Activated CD4-positive, CD25-positive, alpha-beta regulatory T cell (primary cell): ENCODE measurements at regions not wholly inside any gene's neighbourhood (a gene's known extent, or its start where the extent isn't known, plus 50 kb on each side); places are given as distances from the start of the nearest gene placed in this dataset.

Experiments
- DNase-seq, 4 experiments: peaks; one replicate each; lab custom pipeline; 2025; lab: John Stamatoyannopoulos, UW

GRCh38 chr12:92535961-92536360 lies 166.8 kb upstream of the PLEKHG7 start:
- DNase-seq: no peak

- no peak for DNase-seq
Measured at GRCh38 chr12:92533280-92533890, 169.4 kb upstream of the PLEKHG7 start.

GRCh38 chr12:92530706-92531105 lies 172.1 kb upstream of the PLEKHG7 start:
- DNase-seq: no peak

GRCh38 chr12:92529944-92530343 lies 172.8 kb upstream of the PLEKHG7 start:
- DNase-seq: no peak

- DNase-seq: no peak
Measured at GRCh38 chr12:92528586-92528985, 174.2 kb upstream of the PLEKHG7 start.

- no peak for DNase-seq
Measured at GRCh38 chr12:92528097-92528496, 174.7 kb upstream of the PLEKHG7 start.

- no peak for DNase-seq
Measured at GRCh38 chr12:92524489-92524888, 178.3 kb upstream of the PLEKHG7 start.

GRCh38 chr12:92520511-92520910 lies 182.3 kb upstream of the PLEKHG7 start:
- no peak for DNase-seq

- DNase-seq: no peak
Measured at GRCh38 chr12:92519284-92519683, 183.5 kb upstream of the PLEKHG7 start.

- no peak for DNase-seq
Measured at GRCh38 chr12:92518071-92518470, 184.7 kb upstream of the PLEKHG7 start.

- DNase-seq: no peak
Measured at GRCh38 chr12:92516277-92516600, 186.6 kb upstream of the PLEKHG7 start.

- no peak for DNase-seq
Measured at GRCh38 chr12:92513231-92513730, 189.5 kb upstream of the PLEKHG7 start.

- no peak for DNase-seq
Measured at GRCh38 chr12:92511786-92512185, 191.0 kb upstream of the PLEKHG7 start.

GRCh38 chr12:92509156-92509738 lies 193.5 kb upstream of the PLEKHG7 start:
- no peak for DNase-seq

GRCh38 chr12:92506891-92507290 lies 195.9 kb upstream of the PLEKHG7 start:
- DNase-seq: no peak

GRCh38 chr12:92506460-92506859 lies 196.3 kb upstream of the PLEKHG7 start:
- DNase-seq: no peak

GRCh38 chr12:92505254-92506231 lies 197.2 kb upstream of the PLEKHG7 start:
- DNase-seq: peak in 2 of 4 experiments; percentile 7 to 22

- DNase-seq: no peak
Measured at GRCh38 chr12:92504594-92504981, 198.2 kb upstream of the PLEKHG7 start.

GRCh38 chr12:92503971-92504593 lies 198.7 kb upstream of the PLEKHG7 start:
- no peak for DNase-seq

GRCh38 chr12:92503029-92503931 lies 199.5 kb upstream of the PLEKHG7 start:
- DNase-seq: no peak

- no peak for DNase-seq
Measured at GRCh38 chr12:92502417-92503028, 200.3 kb upstream of the PLEKHG7 start.
